H1 (cell line): ENCODE measurements at regions not wholly inside any gene's neighbourhood (a gene's known extent, or its start where the extent isn't known, plus 50 kb on each side); places are given as distances from the start of the nearest gene placed in this dataset.
A peak's percentile ranks its signal among the peaks of the same experiment; 100 is the strongest.

Experiments
- CTCF ChIA-PET: fragments of 300-600 bp; sonication (Branson Sonifier 250); formaldehyde crosslinking; loops from one replicate; lab custom pipeline; 2021; ENCODE audit not compliant: partially characterized antibody; lab: Charles Lee
- POLR2A ChIA-PET: fragments of 300-600 bp; sonication (Branson Sonifier 250); formaldehyde crosslinking; loops from one replicate; lab custom pipeline; 2021; ENCODE audit warnings: inconsistent platforms; ENCODE audit not compliant: partially characterized antibody; lab: Charles Lee
- DNase-seq, 2 experiments: peaks; one replicate each; pipeline versions ENCODE4 v3.0.0 to v3.0.0-alpha.2; 2010 to 2022; ENCODE audit warnings: low spot score in 2 of 2, low read depth in 1 of 2, mixed read lengths in 1 of 2
- FAIRE-seq: peaks from 2 replicates; lab custom pipeline; 2011; peaks lifted over from hg19 to GRCh38; lab: Jason Lieb, UNC
- H2AFZ ChIP-seq: 2 replicates; pipeline ENCODE4 v1.8.1; 2012; ENCODE audit warnings: low read length, inconsistent platforms
- H2AK5ac ChIP-seq: 2 replicates; pipeline ENCODE4 v1.6.1; 2013; ENCODE audit warnings: low read depth, low read length
- H2BK120ac ChIP-seq: replicated peaks from 2 replicates; pipeline ENCODE3; 2013; ENCODE audit warnings: low read depth, low read length, inconsistent platforms
- H2BK12ac ChIP-seq: 2 replicates; pipeline ENCODE4 v1.6.1; 2013; ENCODE audit warnings: low read depth, low read length
- H2BK15ac ChIP-seq: 2 replicates; pipeline ENCODE4 v1.6.1; 2013; ENCODE audit warnings: low read length
- H2BK20ac ChIP-seq: 2 replicates; pipeline ENCODE4 v1.6.1; 2013; ENCODE audit warnings: low read length
- H2BK5ac ChIP-seq: 2 replicates; pipeline ENCODE4 v1.6.1; 2013; ENCODE audit warnings: low read depth, low read length
- H3K14ac ChIP-seq: 2 replicates; pipeline ENCODE4 v1.6.1; 2013; ENCODE audit warnings: inconsistent platforms; ENCODE audit not compliant: insufficient read length
- H3K18ac ChIP-seq: 2 replicates; pipeline ENCODE4 v1.6.1; 2013; ENCODE audit warnings: low read length; ENCODE audit errors: extremely low read depth
- H3K23ac ChIP-seq: 2 replicates; pipeline ENCODE4 v1.6.1; 2013; ENCODE audit warnings: inconsistent platforms; ENCODE audit not compliant: insufficient read length
- H3K23me2 ChIP-seq: 2 replicates; pipeline ENCODE4 v1.6.1; 2013; ENCODE audit warnings: low read depth, low read length
- H3K27ac ChIP-seq: 2 replicates; pipeline ENCODE4 v1.6.1; 2011; ENCODE audit warnings: low read depth, low read length, inconsistent platforms
- H3K27me3 ChIP-seq, 4 experiments: replicated peaks in 1 of 4; 1 replicate in 1 of 4; 2 replicates in 3 of 4; pipeline versions ENCODE4 v1.6.1 to v1.8.1; 2011 to 2013; ENCODE audit warnings: low read length in 3 of 4, mild to moderate bottlenecking in 3 of 4, inconsistent platforms in 2 of 4, mixed read lengths in 2 of 4, moderate library complexity in 1 of 4; ENCODE audit not compliant: control insufficient read depth in 3 of 4, insufficient read depth in 3 of 4; ENCODE audit errors: extremely low read depth in 1 of 4
- H3K36me3 ChIP-seq, 4 experiments: 2 replicates each; pipeline versions ENCODE4 v1.6.1 to v1.8.1; 2011 to 2013; ENCODE audit warnings: mild to moderate bottlenecking in 4 of 4, low read length in 3 of 4, moderate library complexity in 2 of 4, control low read depth in 1 of 4, inconsistent platforms in 1 of 4; ENCODE audit not compliant: insufficient read depth in 4 of 4, control insufficient read depth in 2 of 4
- H3K4ac ChIP-seq: replicated peaks from 2 replicates; pipeline ENCODE3; 2013; ENCODE audit warnings: low read length, low read depth, mixed read lengths, inconsistent platforms; ENCODE audit not compliant: insufficient read length
- H3K4me1 ChIP-seq, 4 experiments: replicated peaks in 1 of 4; 1 replicate in 1 of 4; 2 replicates in 3 of 4; pipeline versions ENCODE4 v1.6.1 to v1.8.1; 2011 to 2013; ENCODE audit warnings: low read length in 3 of 4, inconsistent platforms in 2 of 4, mixed read lengths in 1 of 4; ENCODE audit not compliant: insufficient read depth in 4 of 4, control insufficient read depth in 3 of 4
- H3K4me2 ChIP-seq, 2 experiments: 2 replicates each; pipeline versions ENCODE4 v1.6.1 to v1.8.1; 2011 to 2013; ENCODE audit warnings: low read depth in 2 of 2, low read length in 2 of 2, control low read depth in 1 of 2, inconsistent platforms in 1 of 2, mild to moderate bottlenecking in 1 of 2; ENCODE audit not compliant: insufficient read depth in 1 of 2
- H3K4me3 ChIP-seq, 4 experiments: fragments of 200-600, 300-600 bp in 1 of 4; sonication (generic), shearing (Covaris generic), sonication (Bioruptor Twin) in 1 of 4; 2 replicates each; pipeline versions ENCODE4 v1.5.1 to v1.8.1; 2011 to 2016; ENCODE audit warnings: low read length in 4 of 4, low read depth in 3 of 4, control low read depth in 2 of 4, inconsistent platforms in 2 of 4, mild to moderate bottlenecking in 2 of 4, mixed read lengths in 1 of 4, moderate library complexity in 1 of 4; ENCODE audit not compliant: insufficient read depth in 2 of 4; ENCODE audit errors: extremely low read depth in 1 of 4
- H3K56ac ChIP-seq: replicated peaks from 2 replicates; pipeline ENCODE3; 2013; ENCODE audit warnings: low read depth, mild to moderate bottlenecking, mixed read lengths, low read length, inconsistent platforms; ENCODE audit not compliant: insufficient read length
- H3K79me1 ChIP-seq: 2 replicates; pipeline ENCODE4 v1.6.1; 2013; ENCODE audit warnings: low read depth, low read length, control low read depth
- H3K79me2 ChIP-seq, 2 experiments: 2 replicates each; pipeline versions ENCODE4 v1.6.1 to v1.8.1; 2012 to 2013; ENCODE audit warnings: low read length in 2 of 2, mild to moderate bottlenecking in 2 of 2, inconsistent platforms in 1 of 2; ENCODE audit not compliant: insufficient read depth in 2 of 2, control insufficient read depth in 1 of 2
- H3K9ac ChIP-seq, 4 experiments: replicated peaks in 1 of 4; 1 replicate in 1 of 4; 2 replicates in 3 of 4; pipeline versions ENCODE4 v1.6.1 to v1.8.1; 2011 to 2013; ENCODE audit warnings: low read depth in 3 of 4, low read length in 3 of 4, control low read depth in 2 of 4, mild to moderate bottlenecking in 2 of 4, moderate library complexity in 2 of 4, inconsistent platforms in 1 of 4; ENCODE audit errors: extremely low read depth in 1 of 4
- H3K9me3 ChIP-seq, 2 experiments: 2 replicates each; pipeline versions ENCODE4 v1.6.1 to v1.8.1; 2012 to 2013; ENCODE audit warnings: mild to moderate bottlenecking in 2 of 2, moderate library complexity in 2 of 2, control low read depth in 1 of 2, inconsistent platforms in 1 of 2, low read depth in 1 of 2, low read length in 1 of 2, mixed read lengths in 1 of 2; ENCODE audit not compliant: insufficient read depth in 2 of 2
- H4K20me1 ChIP-seq, 2 experiments: replicated peaks in 1 of 2; 2 replicates each; pipeline versions ENCODE3 to v1.8.1; 2011 to 2013; ENCODE audit warnings: inconsistent platforms in 2 of 2, low read length in 2 of 2, mild to moderate bottlenecking in 1 of 2; ENCODE audit not compliant: insufficient read depth in 2 of 2, control insufficient read depth in 1 of 2
- H4K5ac ChIP-seq: 2 replicates; pipeline ENCODE4 v1.6.1; 2013; ENCODE audit warnings: low read length, low read depth, mixed read lengths, inconsistent platforms; ENCODE audit not compliant: insufficient read length
- H4K8ac ChIP-seq: 2 replicates; pipeline ENCODE4 v1.8.0; 2013; ENCODE audit warnings: mild to moderate bottlenecking, moderate library complexity, low read length, inconsistent platforms; ENCODE audit not compliant: insufficient read depth; ENCODE audit errors: extremely low read depth
- H4K91ac ChIP-seq: replicated peaks from 2 replicates; pipeline ENCODE3; 2013; ENCODE audit warnings: low read length, mixed read lengths, inconsistent platforms; ENCODE audit not compliant: insufficient read length
- BCL11A ChIP-seq, 2 experiments: IDR thresholded peaks; one replicate each; pipeline ENCODE4 v1.6.1; 2011; ENCODE audit warnings: low read depth in 2 of 2, low read length in 2 of 2, mild to moderate bottlenecking in 2 of 2
- CHD1 ChIP-seq: IDR thresholded peaks from 2 replicates; pipeline ENCODE4 v1.6.1; 2012; ENCODE audit warnings: low read depth, low read length, improper control_type of control experiment
- RBBP5 ChIP-seq: IDR thresholded peaks from 2 replicates; pipeline ENCODE4 v1.7.1; 2012; ENCODE audit warnings: low read depth, mild to moderate bottlenecking, inconsistent platforms, low read length, moderate library complexity, borderline replicate concordance
- SIRT6 ChIP-seq: IDR thresholded peaks from one replicate; pipeline ENCODE4 v1.7.1; 2012; ENCODE audit warnings: low read length, inconsistent platforms
- SUZ12 ChIP-seq: fragments of 200-600 bp; sonication (generic); IDR thresholded peaks from 2 replicates; pipeline ENCODE4 v1.6.1; 2012; ENCODE audit warnings: mild to moderate bottlenecking, inconsistent platforms, low read length, moderate library complexity, mixed read lengths
- TCF12 ChIP-seq: IDR thresholded peaks from 2 replicates; pipeline ENCODE4 v1.6.1; 2011; ENCODE audit warnings: low read depth, mild to moderate bottlenecking, low read length
- WGBS, 2 experiments: shearing (Covaris generic) in 1 of 2; methylation state at CpG; one replicate each; pipeline versions ENCODE4 v1.1.6 to v1.1.7; 2013 to 2015; ENCODE audit warnings: low lambda C conversion rate in 2 of 2, mixed read lengths in 2 of 2, inconsistent platforms in 1 of 2, low coverage in 1 of 2, missing lambda C conversion rate in 1 of 2; ENCODE audit not compliant: insufficient replicate concordance in 2 of 2, insufficient coverage in 1 of 2, insufficient read length in 1 of 2; ENCODE audit errors: extremely low coverage in 1 of 2, missing lambda C conversion rate in 1 of 2; 5-methylcytosine and 5-hydroxymethylcytosine counted together

- Histone ChIP-seq H3K27ac (no peak overlapping the region), H3K4me3 (no peak overlapping the region), H3K79me1 (no peaks in the 10 kb centered on the region), H3K23ac (no peak overlapping the region), H2AFZ (no peak overlapping the region), H3K9me3 (no peaks in the 10 kb centered on the region), H2BK12ac (no peak overlapping the region; the same call in 1 of the 2 replicates), H4K8ac (no peak overlapping the region), H4K91ac (no peak overlapping the region), H2BK20ac (no peak overlapping the region), H3K79me2 (no peaks in the 10 kb centered on the region), H2BK120ac (no peak overlapping the region), H3K4me1 (peaks cover 0 to 10% (median 7%) of the 10 kb centered on the region in 4 experiments; a peak in 4 of 7 replicates), H3K18ac (0 out of 2 replicates have a peak overlapping the region, but pooled peaks have one; percentile 34), H4K5ac (no peak overlapping the region), H3K9ac (no peak overlapping the region), H3K23me2 (no peaks in the 10 kb centered on the region), H3K4ac (no peak overlapping the region), H4K20me1 (no peaks in the 10 kb centered on the region), H3K27me3 (no peaks in the 10 kb centered on the region), H2BK15ac (no peak overlapping the region), H2BK5ac (no peak overlapping the region), H2AK5ac (no peak overlapping the region; the same call in 1 of the 2 replicates), H3K4me2 (no peak overlapping the region), H3K36me3 (no peaks in the 10 kb centered on the region), H3K14ac (no peak overlapping the region), H3K56ac (no peak overlapping the region)
- TF ChIP-seq TCF12: no peak
- TF ChIP-seq CHD1: no peak
- TF ChIP-seq RBBP5: no peak
- no peak for TF ChIP-seq BCL11A (IDR thresholded peaks at IDR 0.05; ENCODE audit: low read depth in 2 of 2, low read length in 2 of 2)
- TF ChIP-seq SIRT6: no peak
- TF ChIP-seq SUZ12: no peak
- no peak for DNase-seq
- FAIRE-seq: no peak
- POLR2A ChIA-PET: no interaction called here
- CTCF ChIA-PET: interaction anchor here (0.8 to 1.7 kb wide), 2 partner anchors 205 to 1964 kb away, joined by 3 to 6 read pairs; no protein-coding TSS in a partner anchor
- 90% methylated on average over 5 of the region's 5 CpGs; no CpG with 5 or more reads in 1 of the 2 experiments for WGBS, 2 experiments
Measured at GRCh38 chr1:177708406-177708805, 261.5 kb downstream of the SEC16B start.
